GM23338 (cell line): ENCODE measurements at regions not wholly inside any gene's neighbourhood (a gene's known extent, or its start where the extent isn't known, plus 50 kb on each side); places are given as distances from the start of the nearest gene placed in this dataset.

Experiments used
- EZH2 ChIP-seq: fragments of 200-600 bp; sonication (generic); IDR thresholded peaks from one replicate; pipeline ENCODE4 v1.8.0; 2017; ENCODE audit warnings: antibody characterized with exemption, mild to moderate bottlenecking, low read depth; ENCODE audit not compliant: unreplicated experiment
- EZH2phosphoT487 ChIP-seq: fragments of 200-600 bp; sonication (generic); IDR thresholded peaks from one replicate; pipeline ENCODE4 v1.8.1; 2018; ENCODE audit warnings: antibody characterized with exemption; ENCODE audit not compliant: unreplicated experiment
- JUNB ChIP-seq: IDR thresholded peaks from one replicate; pipeline ENCODE4 v1.6.1; 2016; ENCODE audit warnings: antibody characterized with exemption; ENCODE audit not compliant: unreplicated experiment
- POLR2AphosphoS5 ChIP-seq: IDR thresholded peaks from 2 replicates; pipeline ENCODE4 v1.6.1; 2016; ENCODE audit warnings: antibody characterized with exemption, low read depth
- ZNF331 ChIP-seq: fragments of 250-450 bp; sonication (Bioruptor Pico); IDR thresholded peaks from 2 replicates; pipeline ENCODE4 v1.5.0; 2020; ENCODE audit warnings: low read depth, mild to moderate bottlenecking, moderate library complexity
- TF ChIP-seq, protein P1 (sequence below), 2 experiments: fragments of 200-600 bp in 1 of 2; sonication (generic) in 1 of 2; conservative IDR thresholded peaks; 2 replicates each; pipeline versions ENCODE4 v1.5.1 to v1.6.1; 2016 to 2017; ENCODE audit warnings: antibody characterized with exemption in 2 of 2, low read depth in 2 of 2, mild to moderate bottlenecking in 2 of 2, moderate library complexity in 1 of 2
- TF ChIP-seq, protein P2 (sequence below): IDR thresholded peaks from one replicate; pipeline ENCODE4 v1.6.1; 2018; ENCODE audit warnings: antibody characterized with exemption; ENCODE audit not compliant: unreplicated experiment
- TF ChIP-seq, protein P3 (sequence below): IDR thresholded peaks from 2 replicates; pipeline ENCODE4 v1.6.1; 2016; ENCODE audit warnings: antibody characterized with exemption

DNA sequence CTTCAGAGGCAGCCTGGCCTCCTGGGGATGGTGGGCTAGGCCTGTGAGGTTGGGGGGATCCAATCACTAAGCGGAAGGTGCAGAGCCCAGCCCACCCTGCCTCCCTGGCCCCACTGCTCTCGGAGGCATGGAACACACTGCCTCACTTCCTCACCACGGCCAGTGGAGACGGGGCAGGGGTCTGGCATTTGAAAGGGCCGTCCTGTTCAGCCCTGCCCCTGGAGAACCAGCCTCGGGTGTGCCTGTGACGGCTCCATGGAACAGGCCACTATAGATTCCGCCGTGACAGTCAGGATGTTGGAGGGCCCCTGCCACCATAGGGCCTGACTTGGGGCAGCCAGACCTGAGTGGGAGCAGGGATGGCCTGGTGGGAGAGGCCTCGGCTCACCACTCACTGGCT is 110.2 kb downstream of the DACT2 start:
- TF ChIP-seq, protein P1, sequence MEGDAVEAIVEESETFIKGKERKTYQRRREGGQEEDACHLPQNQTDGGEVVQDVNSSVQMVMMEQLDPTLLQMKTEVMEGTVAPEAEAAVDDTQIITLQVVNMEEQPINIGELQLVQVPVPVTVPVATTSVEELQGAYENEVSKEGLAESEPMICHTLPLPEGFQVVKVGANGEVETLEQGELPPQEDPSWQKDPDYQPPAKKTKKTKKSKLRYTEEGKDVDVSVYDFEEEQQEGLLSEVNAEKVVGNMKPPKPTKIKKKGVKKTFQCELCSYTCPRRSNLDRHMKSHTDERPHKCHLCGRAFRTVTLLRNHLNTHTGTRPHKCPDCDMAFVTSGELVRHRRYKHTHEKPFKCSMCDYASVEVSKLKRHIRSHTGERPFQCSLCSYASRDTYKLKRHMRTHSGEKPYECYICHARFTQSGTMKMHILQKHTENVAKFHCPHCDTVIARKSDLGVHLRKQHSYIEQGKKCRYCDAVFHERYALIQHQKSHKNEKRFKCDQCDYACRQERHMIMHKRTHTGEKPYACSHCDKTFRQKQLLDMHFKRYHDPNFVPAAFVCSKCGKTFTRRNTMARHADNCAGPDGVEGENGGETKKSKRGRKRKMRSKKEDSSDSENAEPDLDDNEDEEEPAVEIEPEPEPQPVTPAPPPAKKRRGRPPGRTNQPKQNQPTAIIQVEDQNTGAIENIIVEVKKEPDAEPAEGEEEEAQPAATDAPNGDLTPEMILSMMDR (conservative IDR thresholded peaks at IDR 0.05; ENCODE audit: low read depth in 2 of 2), result no peak
- no peak for TF ChIP-seq POLR2AphosphoS5
- no peak for TF ChIP-seq EZH2
- TF ChIP-seq, protein P2, sequence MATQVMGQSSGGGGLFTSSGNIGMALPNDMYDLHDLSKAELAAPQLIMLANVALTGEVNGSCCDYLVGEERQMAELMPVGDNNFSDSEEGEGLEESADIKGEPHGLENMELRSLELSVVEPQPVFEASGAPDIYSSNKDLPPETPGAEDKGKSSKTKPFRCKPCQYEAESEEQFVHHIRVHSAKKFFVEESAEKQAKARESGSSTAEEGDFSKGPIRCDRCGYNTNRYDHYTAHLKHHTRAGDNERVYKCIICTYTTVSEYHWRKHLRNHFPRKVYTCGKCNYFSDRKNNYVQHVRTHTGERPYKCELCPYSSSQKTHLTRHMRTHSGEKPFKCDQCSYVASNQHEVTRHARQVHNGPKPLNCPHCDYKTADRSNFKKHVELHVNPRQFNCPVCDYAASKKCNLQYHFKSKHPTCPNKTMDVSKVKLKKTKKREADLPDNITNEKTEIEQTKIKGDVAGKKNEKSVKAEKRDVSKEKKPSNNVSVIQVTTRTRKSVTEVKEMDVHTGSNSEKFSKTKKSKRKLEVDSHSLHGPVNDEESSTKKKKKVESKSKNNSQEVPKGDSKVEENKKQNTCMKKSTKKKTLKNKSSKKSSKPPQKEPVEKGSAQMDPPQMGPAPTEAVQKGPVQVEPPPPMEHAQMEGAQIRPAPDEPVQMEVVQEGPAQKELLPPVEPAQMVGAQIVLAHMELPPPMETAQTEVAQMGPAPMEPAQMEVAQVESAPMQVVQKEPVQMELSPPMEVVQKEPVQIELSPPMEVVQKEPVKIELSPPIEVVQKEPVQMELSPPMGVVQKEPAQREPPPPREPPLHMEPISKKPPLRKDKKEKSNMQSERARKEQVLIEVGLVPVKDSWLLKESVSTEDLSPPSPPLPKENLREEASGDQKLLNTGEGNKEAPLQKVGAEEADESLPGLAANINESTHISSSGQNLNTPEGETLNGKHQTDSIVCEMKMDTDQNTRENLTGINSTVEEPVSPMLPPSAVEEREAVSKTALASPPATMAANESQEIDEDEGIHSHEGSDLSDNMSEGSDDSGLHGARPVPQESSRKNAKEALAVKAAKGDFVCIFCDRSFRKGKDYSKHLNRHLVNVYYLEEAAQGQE, result no peak
- no peak for TF ChIP-seq JUNB
- TF ChIP-seq EZH2phosphoT487, result no peak
- TF ChIP-seq, protein P3, sequence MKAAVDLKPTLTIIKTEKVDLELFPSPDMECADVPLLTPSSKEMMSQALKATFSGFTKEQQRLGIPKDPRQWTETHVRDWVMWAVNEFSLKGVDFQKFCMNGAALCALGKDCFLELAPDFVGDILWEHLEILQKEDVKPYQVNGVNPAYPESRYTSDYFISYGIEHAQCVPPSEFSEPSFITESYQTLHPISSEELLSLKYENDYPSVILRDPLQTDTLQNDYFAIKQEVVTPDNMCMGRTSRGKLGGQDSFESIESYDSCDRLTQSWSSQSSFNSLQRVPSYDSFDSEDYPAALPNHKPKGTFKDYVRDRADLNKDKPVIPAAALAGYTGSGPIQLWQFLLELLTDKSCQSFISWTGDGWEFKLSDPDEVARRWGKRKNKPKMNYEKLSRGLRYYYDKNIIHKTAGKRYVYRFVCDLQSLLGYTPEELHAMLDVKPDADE, result no peak
- TF ChIP-seq ZNF331, result no peak
